ENCODE measurements at regions not wholly inside any gene's neighbourhood (a gene's known extent, or its start where the extent isn't known, plus 50 kb on each side); places are given as distances from the start of the nearest gene placed in this dataset.

DNA sequence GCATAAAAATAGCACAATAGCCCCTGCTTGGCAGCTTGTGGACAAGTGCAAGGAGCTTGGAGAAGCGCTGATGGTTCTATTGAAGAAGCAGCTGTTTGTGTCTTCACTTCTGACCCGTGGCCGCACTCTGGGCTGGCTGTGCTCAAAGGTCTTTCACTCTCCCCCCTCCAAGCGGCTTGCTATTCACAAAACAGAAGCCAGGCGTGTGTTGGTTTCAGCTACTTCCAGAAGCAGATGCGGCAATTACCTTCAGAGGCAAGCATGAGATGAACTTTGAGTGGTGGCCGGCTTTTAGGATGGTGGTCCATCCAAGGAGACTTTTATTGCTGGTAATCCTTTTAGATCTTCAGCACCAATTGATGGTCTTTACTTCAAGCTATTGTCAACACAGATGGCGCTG, 188.5 kb upstream of the ARGLU1 start:
- intact Hi-C loops (cut with DNase I), result no loop called here
- Histone ChIP-seq H3K9me3 (no peaks in the 10 kb centered on the region), H3K4me3 (no peak overlapping the region), H3K36me3 (no peaks in the 10 kb centered on the region), H3K4me1 (peaks cover 7% of the 10 kb centered on the region), H3K27ac (no peak overlapping the region), H3K27me3 (ENCODE audit: low read depth) (no peaks in the 10 kb centered on the region)
- TF ChIP-seq, protein P1, sequence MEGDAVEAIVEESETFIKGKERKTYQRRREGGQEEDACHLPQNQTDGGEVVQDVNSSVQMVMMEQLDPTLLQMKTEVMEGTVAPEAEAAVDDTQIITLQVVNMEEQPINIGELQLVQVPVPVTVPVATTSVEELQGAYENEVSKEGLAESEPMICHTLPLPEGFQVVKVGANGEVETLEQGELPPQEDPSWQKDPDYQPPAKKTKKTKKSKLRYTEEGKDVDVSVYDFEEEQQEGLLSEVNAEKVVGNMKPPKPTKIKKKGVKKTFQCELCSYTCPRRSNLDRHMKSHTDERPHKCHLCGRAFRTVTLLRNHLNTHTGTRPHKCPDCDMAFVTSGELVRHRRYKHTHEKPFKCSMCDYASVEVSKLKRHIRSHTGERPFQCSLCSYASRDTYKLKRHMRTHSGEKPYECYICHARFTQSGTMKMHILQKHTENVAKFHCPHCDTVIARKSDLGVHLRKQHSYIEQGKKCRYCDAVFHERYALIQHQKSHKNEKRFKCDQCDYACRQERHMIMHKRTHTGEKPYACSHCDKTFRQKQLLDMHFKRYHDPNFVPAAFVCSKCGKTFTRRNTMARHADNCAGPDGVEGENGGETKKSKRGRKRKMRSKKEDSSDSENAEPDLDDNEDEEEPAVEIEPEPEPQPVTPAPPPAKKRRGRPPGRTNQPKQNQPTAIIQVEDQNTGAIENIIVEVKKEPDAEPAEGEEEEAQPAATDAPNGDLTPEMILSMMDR (IDR thresholded peaks at IDR 0.05), result no peak
- ATAC-seq (no peak), DNase-seq (no peak)

DNA sequence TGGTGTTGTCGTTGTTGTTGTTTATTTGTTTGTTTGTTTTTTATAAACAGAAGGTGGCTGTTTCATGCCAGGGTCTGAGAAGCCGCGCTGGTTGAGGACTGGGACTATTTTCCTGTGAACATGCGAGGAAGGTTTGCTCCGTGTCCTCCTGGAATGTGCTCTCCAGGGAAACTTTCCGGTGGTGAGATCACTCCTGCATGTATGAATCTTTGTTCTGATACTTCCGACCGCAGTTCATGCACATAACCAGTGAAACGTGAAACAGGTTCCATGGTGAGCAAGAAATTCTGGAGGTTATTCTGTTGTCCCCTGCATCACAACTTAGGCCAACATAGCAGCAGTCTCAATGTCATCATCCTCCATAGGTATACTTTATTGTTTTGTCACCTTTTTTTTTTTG, 187.6 kb upstream of the ARGLU1 start:
- no peak for DNase-seq

DNA sequence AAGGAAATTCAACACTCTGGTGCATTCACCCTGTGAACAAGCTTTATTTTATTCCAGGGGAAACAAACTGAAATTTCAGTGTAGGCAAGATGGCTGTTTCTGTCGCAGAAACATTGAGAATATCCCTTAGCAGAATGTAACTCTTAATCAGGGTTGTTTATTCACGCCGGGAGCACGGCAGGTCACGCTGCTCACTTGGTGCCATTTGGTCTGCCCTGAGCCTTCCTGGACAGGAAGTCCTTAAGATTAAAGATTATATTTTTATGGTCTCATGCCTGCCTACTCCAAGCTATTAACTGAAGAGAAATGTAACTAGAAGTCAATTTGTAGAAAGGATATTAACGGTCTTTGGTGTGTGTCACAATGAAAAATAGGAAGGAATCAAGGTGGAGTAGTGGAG, 185.3 kb upstream of the ARGLU1 start:
- TF ChIP-seq, protein P1 (IDR thresholded peaks at IDR 0.05), result no peak
- DNase-seq, result peak; percentile 53
- Histone ChIP-seq H3K27me3 (ENCODE audit: low read depth) (no peaks in the 10 kb centered on the region), H3K9me3 (no peaks in the 10 kb centered on the region), H3K4me3 (no peak overlapping the region), H3K27ac (peak overlapping the region; percentile 28), H3K4me1 (peaks cover 7% of the 10 kb centered on the region), H3K36me3 (no peaks in the 10 kb centered on the region)
- peak; percentile 65 to 78 for ATAC-seq
- intact Hi-C loops (cut with DNase I), result no loop called here

More for the DNA sequence above, 187.6 kb upstream of the ARGLU1 start:
- no peak overlapping the region for H3K4me3 ChIP-seq
- H3K27me3 ChIP-seq (ENCODE audit: low read depth), result no peaks in the 10 kb centered on the region
- H3K27ac ChIP-seq, result no peak overlapping the region
- intact Hi-C loops (cut with DNase I), result no loop called here
- no peaks in the 10 kb centered on the region for H3K9me3 ChIP-seq
- H3K36me3 ChIP-seq, result no peaks in the 10 kb centered on the region
- no peak for ATAC-seq
- H3K4me1 ChIP-seq, result peaks cover 7% of the 10 kb centered on the region
- TF ChIP-seq, protein P1 (IDR thresholded peaks at IDR 0.05), result no peak

DNA sequence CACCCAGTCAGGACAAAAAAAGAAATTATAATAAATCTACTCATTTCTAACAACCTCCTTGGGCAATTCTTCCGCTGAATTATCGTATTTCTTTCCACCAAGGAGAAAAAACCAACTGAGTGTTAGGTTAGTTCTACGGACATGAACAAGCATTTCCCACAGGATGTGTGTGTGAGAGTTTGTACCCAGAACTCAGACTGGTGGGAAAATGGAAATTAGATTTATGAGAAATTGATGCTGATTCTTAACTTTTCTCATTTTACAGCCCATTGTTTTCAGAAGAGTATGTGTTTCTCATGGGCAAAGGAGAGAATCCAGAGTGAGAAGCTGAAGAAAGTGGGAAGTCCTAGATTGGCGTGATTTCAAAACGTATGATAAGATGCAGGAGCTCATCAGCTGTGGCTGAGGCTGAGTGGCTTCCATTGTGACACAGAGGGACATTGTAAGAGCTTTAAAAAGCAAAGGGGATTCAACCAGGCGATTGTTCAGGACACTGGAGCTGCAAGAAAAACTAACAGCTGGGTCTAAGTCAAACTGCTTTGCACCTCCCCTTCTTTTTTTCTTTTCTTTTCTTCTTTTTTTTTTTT, 184.7 kb upstream of the ARGLU1 start:
- DNase-seq (no peak), ATAC-seq (peak in 1 of 2 donors; percentile 21)
- peaks cover 7% of the 10 kb centered on the region for H3K4me1 ChIP-seq
- no peak overlapping the region for H3K4me3 ChIP-seq
- intact Hi-C loops (cut with DNase I), result no loop called here
- H3K36me3 ChIP-seq, result no peaks in the 10 kb centered on the region
- no peaks in the 10 kb centered on the region for H3K27me3 ChIP-seq (ENCODE audit: low read depth)
- H3K27ac ChIP-seq, result peak overlapping the region; percentile 28
- TF ChIP-seq, protein P1 (IDR thresholded peaks at IDR 0.05), result no peak
- H3K9me3 ChIP-seq, result no peaks in the 10 kb centered on the region

GRCh38 chr13:106748785-106749184, 180.8 kb upstream of the ARGLU1 start:
- Histone ChIP-seq H3K9me3 (no peaks in the 10 kb centered on the region), H3K4me1 (peaks cover 7% of the 10 kb centered on the region), H3K27ac (no peak overlapping the region), H3K27me3 (ENCODE audit: low read depth) (no peaks in the 10 kb centered on the region), H3K4me3 (no peak overlapping the region), H3K36me3 (no peaks in the 10 kb centered on the region)
- ATAC-seq, result no peak
- TF ChIP-seq, protein P1 (IDR thresholded peaks at IDR 0.05), result no peak
- intact Hi-C loops (cut with DNase I), result no loop called here
- DNase-seq, result no peak

Measured in lower lobe of right lung (tissue), 2 donors.